HPDE6-E6E7 (cell line): ENCODE measurements at regions not wholly inside any gene's neighbourhood (a gene's known extent, or its start where the extent isn't known, plus 50 kb on each side); places are given as distances from the start of the nearest gene placed in this dataset.
"Not testable (repeated sequence)": the region's sequence is repeated elsewhere in the genome, so short reads cannot be mapped to it uniquely, and the experiment has no call there.

Experiments
- DNase-seq: peaks from one replicate; pipeline ENCODE4 v3.0.0; 2011; ENCODE audit warnings: missing footprints; ENCODE audit errors: extremely low spot score

GRCh38 chr2:145927131-145927950 lies 1407.4 kb upstream of the ZEB2 start:
- DNase-seq: no peak

- no peak for DNase-seq
These were observed 1405.7 kb upstream of the ZEB2 start for GRCh38 chr2:145925591-145925990.

- no peak for DNase-seq
These were observed 1399.6 kb upstream of the ZEB2 start for GRCh38 chr2:145919477-145919876.

DNA sequence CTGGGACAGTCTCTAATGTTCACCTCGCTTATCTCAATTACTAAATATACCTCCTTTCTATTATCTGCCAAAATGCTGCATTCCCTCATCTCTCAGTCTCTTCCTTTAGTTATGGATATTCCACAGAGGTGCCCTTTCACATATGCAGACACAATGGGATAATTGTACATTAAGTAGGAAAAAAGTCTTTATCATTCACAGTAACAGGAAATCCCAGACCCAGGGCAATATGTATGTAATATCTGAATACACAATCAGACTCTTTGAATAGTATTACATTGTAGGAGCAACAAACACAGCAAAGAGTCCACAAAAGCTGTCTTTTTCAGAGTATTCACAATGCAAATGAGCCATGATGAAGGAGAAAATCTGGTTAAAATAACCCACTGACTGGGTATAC lies 1399.0 kb upstream of the ZEB2 start:
- no peak for DNase-seq

DNA sequence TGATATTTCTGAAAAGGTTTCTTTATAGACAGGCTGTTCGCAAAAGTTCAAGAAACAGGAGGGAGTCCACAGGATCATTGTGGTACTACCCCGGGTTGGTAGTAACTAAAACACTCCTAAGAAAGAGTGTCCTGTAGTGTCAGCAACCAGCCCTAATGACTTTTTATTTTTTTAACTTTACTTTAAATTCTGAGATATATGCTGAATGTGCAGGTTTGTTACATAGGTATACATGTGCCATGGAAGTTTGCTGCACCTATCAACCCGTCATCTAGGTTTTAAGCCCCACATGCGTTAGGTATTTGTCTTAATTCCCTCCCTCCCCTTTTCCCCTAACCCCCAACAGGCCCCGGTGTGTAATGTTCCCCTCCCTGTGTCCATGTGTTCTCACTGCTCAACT lies 1396.9 kb upstream of the ZEB2 start:
- DNase-seq: no peak

- DNase-seq: no peak
These were observed 1394.8 kb upstream of the ZEB2 start for GRCh38 chr2:145914716-145915115.

DNA sequence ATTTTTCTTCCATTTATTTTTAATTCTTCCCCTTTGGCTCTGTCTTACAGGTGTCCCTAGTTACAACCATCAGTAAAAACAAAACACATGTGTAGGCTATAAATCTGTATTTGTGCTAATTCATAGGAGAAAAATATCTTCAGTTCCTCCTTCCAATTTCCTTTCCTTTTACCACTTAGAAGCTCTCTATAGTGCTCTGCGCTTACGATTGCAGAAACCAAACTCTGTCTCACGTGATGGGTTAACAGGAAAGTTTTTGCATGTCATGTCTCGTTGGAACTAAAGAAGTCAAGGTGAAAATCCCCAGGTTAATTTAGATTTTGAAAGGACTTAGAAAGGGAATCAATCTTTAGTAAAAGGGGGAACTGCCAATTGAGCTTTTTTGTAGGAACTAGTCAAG lies 1390.5 kb upstream of the ZEB2 start:
- no peak for DNase-seq

DNA sequence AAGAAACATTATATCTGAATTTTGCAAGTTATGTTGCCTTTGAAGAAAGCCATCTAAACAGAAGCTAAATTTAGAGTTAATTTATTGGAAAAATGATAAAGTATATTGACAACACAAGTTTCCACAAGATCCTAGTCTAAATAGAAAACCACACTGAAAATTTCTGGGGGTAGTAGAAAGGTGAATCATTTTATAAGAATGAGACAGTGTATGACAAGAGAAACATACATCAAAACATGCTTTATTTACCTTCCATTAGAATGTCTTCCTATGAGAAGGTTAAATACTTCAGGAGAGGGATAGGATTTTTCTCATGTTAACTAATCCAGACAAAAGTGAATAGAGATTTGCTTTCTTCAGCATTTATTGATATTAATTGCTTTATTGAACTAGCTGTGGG lies 1389.8 kb upstream of the ZEB2 start:
- no peak for DNase-seq

DNA sequence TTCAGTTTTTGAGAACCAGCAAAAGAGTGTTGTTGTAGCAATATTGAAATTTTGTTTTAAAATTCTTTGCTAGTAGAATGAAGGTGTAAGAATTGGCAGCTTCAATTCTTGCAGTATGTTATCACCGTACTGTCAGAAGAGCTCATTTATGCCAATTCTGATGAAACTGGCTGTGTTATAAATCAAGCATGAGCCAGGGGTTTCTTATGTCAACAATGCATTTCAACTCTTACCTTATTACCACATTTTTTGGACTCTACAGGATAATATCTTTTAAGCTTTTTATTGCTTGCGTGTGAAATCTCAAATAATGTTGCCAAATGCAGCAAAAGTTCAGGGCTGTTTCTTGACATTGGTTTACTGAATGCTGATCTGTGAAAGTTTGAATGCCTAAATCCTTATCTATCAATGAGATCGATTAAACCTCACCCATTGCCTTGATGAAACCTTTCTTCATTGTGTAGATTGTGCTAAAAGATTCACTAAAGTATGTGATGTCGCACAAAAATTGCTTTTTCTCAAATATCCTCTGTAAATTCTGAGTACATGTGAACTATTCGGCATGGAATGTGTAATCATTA lies 1389.3 kb upstream of the ZEB2 start:
- DNase-seq: no peak

DNA sequence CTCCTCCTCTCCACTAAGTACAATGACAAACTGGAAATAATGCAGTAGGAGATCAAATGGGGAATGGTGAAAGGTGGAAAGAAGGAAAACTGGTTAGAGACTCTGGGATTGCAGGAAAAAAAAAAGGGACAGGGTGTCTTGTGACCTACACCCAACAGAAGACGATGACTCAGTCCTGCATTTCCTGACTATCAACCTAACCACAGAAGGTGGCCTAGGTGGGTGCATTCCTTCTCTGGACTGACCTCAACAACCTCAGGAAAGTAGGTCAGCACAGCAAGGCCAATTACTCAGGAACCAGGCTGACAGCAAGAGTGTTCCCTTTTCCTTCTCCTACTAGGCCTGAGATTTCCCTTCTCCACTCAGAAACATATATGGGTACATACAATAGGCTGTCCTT lies 1386.4 kb upstream of the ZEB2 start:
- peak; percentile 13 for DNase-seq

DNA sequence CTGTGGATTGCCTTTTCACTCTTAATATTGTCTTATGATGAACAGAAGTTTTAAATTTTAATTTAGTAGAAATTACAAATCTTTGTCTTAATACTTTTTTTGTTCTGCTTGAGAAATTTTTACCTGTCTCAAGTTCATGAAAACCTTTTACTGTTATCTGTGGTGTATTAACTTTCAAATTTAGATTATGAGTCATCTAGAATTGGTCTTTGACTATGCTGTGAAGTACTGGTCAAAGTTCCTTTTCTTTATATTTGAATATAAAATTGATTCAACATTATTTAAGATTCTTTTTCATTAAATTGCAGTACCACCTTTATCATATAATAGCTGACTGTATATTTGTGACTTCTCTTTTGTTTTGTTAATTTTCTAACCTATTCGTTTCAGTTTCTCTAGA lies 1385.5 kb upstream of the ZEB2 start:
- no peak for DNase-seq

GRCh38 chr2:145897151-145897550 lies 1377.2 kb upstream of the ZEB2 start:
- DNase-seq: no peak

GRCh38 chr2:145887915-145888314 lies 1368.0 kb upstream of the ZEB2 start:
- DNase-seq: no peak

DNA sequence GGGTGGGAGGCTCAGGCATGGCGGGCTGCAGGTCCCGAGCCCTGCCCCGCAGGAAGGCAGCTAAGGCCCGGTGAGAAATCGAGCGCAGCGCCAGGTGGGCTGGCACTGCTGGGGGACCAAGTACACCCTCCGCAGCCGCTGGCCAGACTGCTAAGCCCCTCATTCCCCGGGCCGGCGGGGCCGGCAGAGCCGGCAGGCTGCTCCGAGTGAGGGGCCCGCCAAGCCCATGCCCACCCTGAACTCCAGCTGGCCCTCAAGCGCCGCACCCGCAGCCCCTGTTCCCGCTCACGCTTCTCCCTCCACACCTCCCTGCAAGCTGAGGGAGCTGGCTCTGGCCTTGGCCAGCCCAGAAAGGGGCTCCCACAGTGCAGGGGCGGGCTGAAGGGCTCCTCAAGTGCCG lies 1361.1 kb upstream of the ZEB2 start:
- DNase-seq: not testable (repeated sequence)

- no peak for DNase-seq
These were observed 1355.1 kb upstream of the ZEB2 start for GRCh38 chr2:145875016-145875415.

GRCh38 chr2:145874466-145874865 lies 1354.5 kb upstream of the ZEB2 start:
- peak; percentile 11 for DNase-seq

GRCh38 chr2:145864501-145864900 lies 1344.6 kb upstream of the ZEB2 start:
- no peak for DNase-seq

- no peak for DNase-seq
These were observed 1342.0 kb upstream of the ZEB2 start for GRCh38 chr2:145861940-145862339.

DNA sequence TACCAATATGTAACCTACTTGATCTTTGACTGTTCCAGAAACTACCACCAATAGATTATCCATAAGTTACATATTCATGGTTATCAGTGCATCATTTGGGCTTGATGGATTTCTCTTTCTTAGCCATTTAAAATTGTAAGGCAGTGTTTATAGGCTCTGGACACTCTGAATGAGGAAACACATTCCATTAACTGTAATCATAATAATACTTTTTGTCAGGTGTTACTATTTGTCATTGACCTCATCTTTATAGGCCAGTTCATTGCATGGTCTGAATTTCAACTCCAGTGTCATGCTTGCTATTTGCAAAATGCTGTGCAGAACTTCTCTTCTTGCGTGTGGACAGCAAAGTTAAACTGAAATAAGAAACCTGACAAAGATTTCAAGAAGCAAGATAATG lies 1340.2 kb upstream of the ZEB2 start:
- peak; percentile 10 for DNase-seq

DNA sequence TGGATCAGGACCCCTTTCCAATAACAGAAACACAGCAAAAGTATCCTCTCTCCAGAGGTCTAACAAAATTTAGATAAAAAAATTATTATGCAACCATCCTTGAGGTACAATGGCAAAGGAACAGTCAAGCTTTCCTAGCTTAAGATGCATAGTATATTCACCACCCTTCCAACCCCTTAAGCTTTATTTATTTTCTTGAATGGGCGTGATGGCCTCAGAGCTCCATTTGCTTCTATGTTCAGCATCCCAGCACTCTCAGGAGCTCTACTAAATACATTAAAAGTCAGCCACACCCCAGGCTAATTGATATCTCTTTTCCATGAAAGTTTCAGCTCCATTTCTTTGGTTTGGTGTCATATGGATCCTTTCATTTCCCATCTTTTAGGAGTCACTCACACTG lies 1335.2 kb upstream of the ZEB2 start:
- DNase-seq: no peak

- no peak for DNase-seq
These were observed 1334.3 kb upstream of the ZEB2 start for GRCh38 chr2:145854039-145854755.

- DNase-seq: no peak
These were observed 1331.8 kb upstream of the ZEB2 start for GRCh38 chr2:145851730-145852129.

DNA sequence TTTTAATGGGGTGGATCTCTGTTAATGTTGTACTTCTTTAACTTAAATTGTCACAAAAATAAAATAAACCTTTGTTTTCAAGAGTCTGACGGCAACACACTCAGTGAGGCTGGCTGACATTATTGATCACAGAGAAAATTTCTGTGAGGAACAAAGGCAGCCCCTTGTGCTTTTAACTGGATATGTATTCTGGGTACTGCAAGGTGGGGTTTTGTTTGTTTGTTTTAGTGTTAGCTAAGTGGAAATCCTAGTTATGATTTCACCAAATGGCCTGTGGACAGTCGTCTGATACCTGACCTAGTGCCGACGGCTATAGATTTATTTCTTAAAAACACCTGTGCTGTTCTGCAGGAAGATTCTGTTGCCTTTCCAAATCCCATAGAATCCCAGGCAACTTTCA lies 1329.5 kb upstream of the ZEB2 start:
- no peak for DNase-seq
